HTR-8/SVneo (cell line): ENCODE measurements at regions not wholly inside any gene's neighbourhood (a gene's known extent, or its start where the extent isn't known, plus 50 kb on each side); places are given as distances from the start of the nearest gene placed in this dataset.

Source experiments
- DNase-seq: peaks from one replicate; pipeline ENCODE4 v3.0.0; 2011; ENCODE audit warnings: low spot score, mixed read lengths; ENCODE audit not compliant: insufficient read length
- FAIRE-seq: peaks from 2 replicates; lab custom pipeline; 2011; peaks lifted over from hg19 to GRCh38; lab: Jason Lieb, UNC

GRCh38 chr16:64481497-64481896 is 640.4 kb downstream of the CDH11 start:
- FAIRE-seq = no peak
- DNase-seq = no peak

- no peak for FAIRE-seq
- DNase-seq = no peak
These were observed 643.5 kb downstream of the CDH11 start for GRCh38 chr16:64478252-64478906.

GRCh38 chr16:64475627-64476351 is 646.1 kb downstream of the CDH11 start:
- no peak for DNase-seq
- no peak for FAIRE-seq

GRCh38 chr16:64470916-64471315 is 650.9 kb downstream of the CDH11 start:
- no peak for DNase-seq
- FAIRE-seq = no peak

- FAIRE-seq (no peak), DNase-seq (no peak)
These were observed 651.8 kb downstream of the CDH11 start for GRCh38 chr16:64469906-64470702.

- no peak for DNase-seq
- FAIRE-seq = no peak
These were observed 652.5 kb downstream of the CDH11 start for GRCh38 chr16:64469351-64469750.

- DNase-seq (no peak), FAIRE-seq (no peak)
These were observed 653.3 kb downstream of the CDH11 start for GRCh38 chr16:64468515-64469090.

- no peak for FAIRE-seq
- DNase-seq = no peak
These were observed 662.0 kb downstream of the CDH11 start for GRCh38 chr16:64459821-64460220.

- no peak for DNase-seq
- no peak for FAIRE-seq
These were observed 662.5 kb downstream of the CDH11 start for GRCh38 chr16:64459402-64459801.

GRCh38 chr16:64455275-64455674 is 666.6 kb downstream of the CDH11 start:
- FAIRE-seq (no peak), DNase-seq (no peak)

GRCh38 chr16:64453646-64454045 is 668.2 kb downstream of the CDH11 start:
- DNase-seq = no peak
- no peak for FAIRE-seq

- FAIRE-seq (no peak), DNase-seq (no peak)
These were observed 669.4 kb downstream of the CDH11 start for GRCh38 chr16:64452446-64452845.

- FAIRE-seq (no peak), DNase-seq (no peak)
These were observed 671.7 kb downstream of the CDH11 start for GRCh38 chr16:64450177-64450576.

- FAIRE-seq (no peak), DNase-seq (no peak)
These were observed 672.4 kb downstream of the CDH11 start for GRCh38 chr16:64449506-64449905.

GRCh38 chr16:64445649-64446048 is 676.2 kb downstream of the CDH11 start:
- DNase-seq = no peak
- no peak for FAIRE-seq

GRCh38 chr16:64445245-64445644 is 676.6 kb downstream of the CDH11 start:
- DNase-seq (no peak), FAIRE-seq (no peak)

GRCh38 chr16:64440421-64440831 is 681.4 kb downstream of the CDH11 start:
- DNase-seq (no peak), FAIRE-seq (no peak)

- no peak for DNase-seq
- no peak for FAIRE-seq
These were observed 681.9 kb downstream of the CDH11 start for GRCh38 chr16:64440005-64440404.

GRCh38 chr16:64437706-64438324 is 684.0 kb downstream of the CDH11 start:
- FAIRE-seq = no peak
- DNase-seq = no peak

GRCh38 chr16:64434526-64435069 is 687.3 kb downstream of the CDH11 start:
- DNase-seq = no peak
- FAIRE-seq = no peak
